Activated B cell treated with CpG ODN at 0.5 μM for 24 hours (primary cell): ENCODE measurements at regions not wholly inside any gene's neighbourhood (a gene's known extent, or its start where the extent isn't known, plus 50 kb on each side); places are given as distances from the start of the nearest gene placed in this dataset.
A peak's percentile ranks its signal among the peaks of the same experiment; 100 is the strongest.
"Not testable (repeated sequence)": the region's sequence is repeated elsewhere in the genome, so short reads cannot be mapped to it uniquely, and the experiment has no call there.

Experiments used
- ATAC-seq: fragments of 200-7000 bp; cut with Tn5 transposase; one replicate; pipeline ENCODE4 v1.10.0; 2021; ENCODE audit warnings: low read depth, mild to moderate bottlenecking, moderate library complexity
- CTCF ChIA-PET: fragments of 350-600 bp; sonication (Branson Sonifier 250); formaldehyde crosslinking; loops from one replicate; lab custom pipeline; 2021; ENCODE audit warnings: antibody characterized with exemption; lab: Charles Lee
- POLR2A ChIA-PET: fragments of 350-600 bp; sonication (Branson Sonifier 250); formaldehyde crosslinking; loops from one replicate; lab custom pipeline; 2021; ENCODE audit warnings: antibody characterized with exemption; lab: Charles Lee
- DNase-seq: peaks from one replicate; pipeline ENCODE4 v3.0.0; 2022
- H3K27ac Mint-ChIP-seq: one replicate; pipeline ENCODE4 v1.8.0; 2020; ENCODE audit warnings: mixed read lengths
- H3K27me3 Mint-ChIP-seq: one replicate; pipeline ENCODE4 v1.8.0; 2021; ENCODE audit warnings: mixed read lengths
- H3K36me3 Mint-ChIP-seq: one replicate; pipeline ENCODE4 v1.8.0; 2021; ENCODE audit warnings: low read depth, mixed read lengths
- H3K4me1 Mint-ChIP-seq: one replicate; pipeline ENCODE4 v1.8.0; 2021; ENCODE audit warnings: mixed read lengths
- H3K4me3 Mint-ChIP-seq: one replicate; pipeline ENCODE4 v1.8.0; 2020; ENCODE audit warnings: mild to moderate bottlenecking, mixed read lengths
- H3K9me3 Mint-ChIP-seq: one replicate; pipeline ENCODE4 v1.8.0; 2020; ENCODE audit warnings: mixed read lengths
- CTCF ChIP-seq: fragments of 200-600 bp; IDR thresholded peaks from one replicate; pipeline ENCODE4 v1.8.0; 2022; ENCODE audit warnings: antibody characterized with exemption, mild to moderate bottlenecking
- intact Hi-C: fragments of 100-400 bp; cut with micrococcal nuclease; formaldehyde crosslinking; loops from one replicate; pipeline ENCODE4 v1.15.1; 2024

GRCh38 chr19:20471431-20471830, 94.2 kb downstream of the ZNF737 start:
- TF ChIP-seq CTCF, result no peak
- Mint-ChIP-seq H3K9me3 (peaks cover 8% of the 10 kb centered on the region), H3K36me3 (no peaks in the 10 kb centered on the region), H3K27me3 (no peaks in the 10 kb centered on the region), H3K4me1 (no peaks in the 10 kb centered on the region), H3K27ac (no peak overlapping the region), H3K4me3 (no peak overlapping the region)
- intact Hi-C loops, result no loop called here
- no peak for DNase-seq
- ChIA-PET POLR2A (no interaction called here), CTCF (no interaction called here)
- ATAC-seq, result no peak

GRCh38 chr19:20470345-20471135, 95.0 kb downstream of the ZNF737 start:
- ChIA-PET POLR2A (no interaction called here), CTCF (no interaction called here)
- no peak overlapping the region for H3K27ac Mint-ChIP-seq
- no peak overlapping the region for H3K4me3 Mint-ChIP-seq
- H3K9me3 Mint-ChIP-seq, result peaks cover under 1% of the 10 kb centered on the region
- no peaks in the 10 kb centered on the region for H3K4me1 Mint-ChIP-seq
- intact Hi-C loops, result no loop called here
- DNase-seq, result no peak
- no peak for TF ChIP-seq CTCF
- no peak for ATAC-seq
- no peaks in the 10 kb centered on the region for H3K27me3 Mint-ChIP-seq
- no peaks in the 10 kb centered on the region for H3K36me3 Mint-ChIP-seq

GRCh38 chr19:20466638-20466990, 99.0 kb downstream of the ZNF737 start:
- H3K27ac Mint-ChIP-seq, ATAC-seq, POLR2A ChIA-PET, H3K36me3 Mint-ChIP-seq, intact Hi-C loops, DNase-seq, H3K27me3 Mint-ChIP-seq, H3K9me3 Mint-ChIP-seq, H3K4me3 Mint-ChIP-seq, CTCF ChIA-PET, H3K4me1 Mint-ChIP-seq: not testable (repeated sequence)

GRCh38 chr19:20465922-20466637, 99.5 kb downstream of the ZNF737 start:
- H3K27me3 Mint-ChIP-seq, H3K27ac Mint-ChIP-seq, POLR2A ChIA-PET, ATAC-seq, CTCF ChIA-PET, intact Hi-C loops, H3K9me3 Mint-ChIP-seq, H3K36me3 Mint-ChIP-seq, H3K4me3 Mint-ChIP-seq, H3K4me1 Mint-ChIP-seq, DNase-seq: not testable (repeated sequence)

GRCh38 chr19:20453425-20453935, 112.1 kb downstream of the ZNF737 start:
- H3K4me1 Mint-ChIP-seq, result peaks cover 3% of the 10 kb centered on the region
- H3K36me3 Mint-ChIP-seq, result no peaks in the 10 kb centered on the region
- ATAC-seq (no peak), DNase-seq (no peak)
- intact Hi-C loops, result no loop called here
- peaks cover 2% of the 10 kb centered on the region for H3K9me3 Mint-ChIP-seq
- no peak for TF ChIP-seq CTCF
- ChIA-PET POLR2A (no interaction called here), CTCF (no interaction called here)
- H3K4me3 Mint-ChIP-seq, result no peak overlapping the region
- no peak overlapping the region for H3K27ac Mint-ChIP-seq
- no peaks in the 10 kb centered on the region for H3K27me3 Mint-ChIP-seq

- no peak for TF ChIP-seq CTCF
- ChIA-PET CTCF (no interaction called here), POLR2A (interaction anchor here (0.7 kb wide), 1 partner anchor 24 kb away, joined by 6 read pairs; no protein-coding TSS in a partner anchor)
- intact Hi-C loops, result no loop called here
- Mint-ChIP-seq H3K27me3 (no peaks in the 10 kb centered on the region), H3K4me1 (peaks cover 4% of the 10 kb centered on the region), H3K4me3 (no peak overlapping the region), H3K36me3 (no peaks in the 10 kb centered on the region), H3K27ac (no peak overlapping the region), H3K9me3 (peaks cover 2% of the 10 kb centered on the region)
- no peak for ATAC-seq
- DNase-seq, result no peak
Measured at GRCh38 chr19:20444202-20444885, 121.2 kb downstream of the ZNF737 start.

GRCh38 chr19:20432266-20432842, 133.2 kb downstream of the ZNF737 start:
- H3K9me3 Mint-ChIP-seq, ATAC-seq, H3K36me3 Mint-ChIP-seq, DNase-seq, intact Hi-C loops, H3K27me3 Mint-ChIP-seq, CTCF ChIA-PET: not testable (repeated sequence)
- Mint-ChIP-seq H3K4me3 (peak overlapping the region; percentile 1), H3K4me1 (peaks cover 21% of the 10 kb centered on the region), H3K27ac (peak overlapping the region; percentile 67)
- POLR2A ChIA-PET, result interaction anchor here (0.6 kb wide), 1 partner anchor 615 kb away, joined by 6 read pairs; no protein-coding TSS in a partner anchor
